Epithelial cell of esophagus (primary cell): ENCODE measurements at regions not wholly inside any gene's neighbourhood (a gene's known extent, or its start where the extent isn't known, plus 50 kb on each side); places are given as distances from the start of the nearest gene placed in this dataset.

Experiments
- DNase-seq: peaks from one replicate; pipeline ENCODE4 v3.0.0; 2010; ENCODE audit warnings: low read depth
- H3K4me3 ChIP-seq: 2 replicates; pipeline ENCODE4 v1.5.1; 2011; ENCODE audit warnings: mild to moderate bottlenecking, low read length, control low read depth
- TF ChIP-seq, protein P1 (sequence below): IDR thresholded peaks from 2 replicates; pipeline ENCODE4 v1.5.1; 2011; ENCODE audit warnings: low read depth, mild to moderate bottlenecking, low read length, control low read depth, inconsistent platforms; ENCODE audit not compliant: insufficient read depth; ENCODE audit errors: missing control alignments

DNA sequence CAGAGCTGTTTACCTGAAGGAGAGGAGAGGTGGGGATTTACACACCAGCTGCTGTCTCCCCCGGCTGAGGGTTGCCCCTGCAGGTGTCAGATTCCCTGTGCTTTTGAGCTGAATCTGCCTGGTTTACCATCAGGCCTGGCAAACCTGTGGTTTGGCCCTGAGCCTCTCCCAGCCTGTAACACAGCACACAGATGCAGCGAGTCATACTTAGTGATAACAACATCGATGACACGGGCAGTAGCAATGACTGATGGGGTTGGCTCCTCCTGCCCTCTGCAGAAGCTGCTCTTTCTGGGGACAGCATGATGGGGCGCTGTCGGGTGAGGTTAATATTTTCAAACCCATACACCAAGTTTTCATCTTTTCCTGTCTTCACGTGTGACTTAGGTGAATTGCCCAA is 380.0 kb upstream of the B3GAT1 start:
- DNase-seq: no peak
- no peak overlapping the region for H3K4me3 ChIP-seq
- TF ChIP-seq, protein P1, sequence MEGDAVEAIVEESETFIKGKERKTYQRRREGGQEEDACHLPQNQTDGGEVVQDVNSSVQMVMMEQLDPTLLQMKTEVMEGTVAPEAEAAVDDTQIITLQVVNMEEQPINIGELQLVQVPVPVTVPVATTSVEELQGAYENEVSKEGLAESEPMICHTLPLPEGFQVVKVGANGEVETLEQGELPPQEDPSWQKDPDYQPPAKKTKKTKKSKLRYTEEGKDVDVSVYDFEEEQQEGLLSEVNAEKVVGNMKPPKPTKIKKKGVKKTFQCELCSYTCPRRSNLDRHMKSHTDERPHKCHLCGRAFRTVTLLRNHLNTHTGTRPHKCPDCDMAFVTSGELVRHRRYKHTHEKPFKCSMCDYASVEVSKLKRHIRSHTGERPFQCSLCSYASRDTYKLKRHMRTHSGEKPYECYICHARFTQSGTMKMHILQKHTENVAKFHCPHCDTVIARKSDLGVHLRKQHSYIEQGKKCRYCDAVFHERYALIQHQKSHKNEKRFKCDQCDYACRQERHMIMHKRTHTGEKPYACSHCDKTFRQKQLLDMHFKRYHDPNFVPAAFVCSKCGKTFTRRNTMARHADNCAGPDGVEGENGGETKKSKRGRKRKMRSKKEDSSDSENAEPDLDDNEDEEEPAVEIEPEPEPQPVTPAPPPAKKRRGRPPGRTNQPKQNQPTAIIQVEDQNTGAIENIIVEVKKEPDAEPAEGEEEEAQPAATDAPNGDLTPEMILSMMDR: no peak

DNA sequence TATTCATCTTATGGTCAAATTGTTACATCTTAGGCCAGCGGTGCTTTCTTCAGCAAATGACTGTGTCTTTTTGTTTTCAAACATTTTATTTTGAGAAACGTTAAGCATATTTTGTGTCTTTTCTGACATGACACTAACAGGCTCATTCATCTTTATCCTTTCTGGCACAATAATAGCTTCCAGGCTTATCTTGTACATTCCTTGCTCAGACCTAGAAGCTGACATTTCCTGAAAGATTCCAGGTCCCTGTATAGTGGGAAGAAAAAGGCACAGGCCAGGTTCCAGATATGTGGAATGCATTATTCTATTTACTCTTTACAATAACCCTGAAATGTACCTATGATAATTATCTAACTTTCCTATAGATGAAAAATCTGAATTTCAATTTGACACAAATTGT is 379.1 kb upstream of the B3GAT1 start:
- no peak for DNase-seq
- TF ChIP-seq, protein P1: no peak
- no peak overlapping the region for H3K4me3 ChIP-seq

DNA sequence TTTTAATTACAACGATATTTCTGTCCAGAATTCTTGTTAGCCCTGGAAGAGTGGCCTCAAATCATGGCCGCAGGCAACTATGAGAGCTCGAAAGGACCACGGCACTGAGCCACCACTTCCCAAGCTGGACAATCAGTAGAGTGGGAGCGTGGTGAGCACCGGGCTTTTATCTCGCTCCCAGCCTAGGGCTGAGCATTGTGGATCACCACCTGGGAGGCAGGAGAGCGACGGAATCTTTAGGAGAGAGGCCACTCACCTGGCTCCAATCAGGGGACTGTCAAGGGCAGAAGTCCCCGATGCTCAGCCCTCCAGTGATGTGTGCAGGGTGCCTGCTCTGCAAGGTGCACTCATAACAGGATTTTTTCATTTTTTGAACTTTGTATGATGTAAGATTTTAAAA is 377.1 kb upstream of the B3GAT1 start:
- no peak for DNase-seq
- TF ChIP-seq, protein P1: no peak
- no peak overlapping the region for H3K4me3 ChIP-seq

DNA sequence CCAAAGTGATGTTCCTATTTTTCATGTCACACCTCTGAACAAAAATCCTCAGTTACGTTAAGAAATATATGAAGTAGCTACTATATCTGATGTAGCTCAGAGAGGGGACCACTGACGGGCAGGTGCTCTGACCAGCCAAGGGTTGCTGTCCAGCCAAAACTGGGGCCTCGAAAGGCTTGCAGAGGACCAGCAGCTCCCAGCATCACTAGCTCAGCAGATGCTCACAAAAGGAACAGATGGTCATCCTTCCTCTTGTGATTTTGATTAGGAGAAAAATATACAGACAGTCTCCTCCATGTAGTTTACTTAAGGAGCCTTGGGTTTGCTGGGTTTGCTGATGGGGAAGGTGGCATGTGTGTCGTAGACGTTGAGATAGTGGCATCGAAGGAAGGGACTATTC is 374.6 kb upstream of the B3GAT1 start:
- no peak for DNase-seq
- TF ChIP-seq, protein P1: no peak
- no peak overlapping the region for H3K4me3 ChIP-seq

DNA sequence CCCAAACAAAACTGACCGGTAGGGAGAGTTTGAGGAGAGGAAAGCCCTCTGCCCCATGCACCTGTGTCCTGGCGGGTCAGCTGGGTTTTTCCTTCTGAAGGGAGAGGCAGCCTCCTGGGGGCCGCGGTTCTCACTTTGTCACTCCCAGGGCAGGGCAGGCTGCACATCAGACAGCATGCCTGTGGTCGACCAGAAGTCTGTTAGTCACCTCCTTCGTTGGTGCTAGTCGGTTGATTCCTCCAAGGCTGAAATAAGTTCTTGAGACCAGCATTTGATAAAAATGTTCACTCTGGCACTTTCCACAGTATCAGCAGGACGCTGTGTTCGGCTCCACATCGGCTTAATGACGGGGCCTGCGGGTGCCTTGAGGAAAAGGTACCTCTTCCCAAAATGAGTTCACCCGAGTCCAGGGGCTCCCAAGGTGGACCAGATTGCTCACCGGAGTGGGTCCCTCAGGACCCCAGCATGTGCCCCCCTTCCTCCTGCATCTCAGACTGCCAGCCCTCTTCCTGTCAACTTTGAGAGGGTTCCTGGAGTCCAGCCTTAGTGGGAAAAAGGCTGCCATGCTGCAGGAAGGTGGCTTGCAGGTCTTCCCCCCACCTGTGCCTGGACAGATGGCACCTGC is 373.7 kb upstream of the B3GAT1 start:
- no peak overlapping the region for H3K4me3 ChIP-seq
- DNase-seq: no peak
- TF ChIP-seq, protein P1: no peak

DNA sequence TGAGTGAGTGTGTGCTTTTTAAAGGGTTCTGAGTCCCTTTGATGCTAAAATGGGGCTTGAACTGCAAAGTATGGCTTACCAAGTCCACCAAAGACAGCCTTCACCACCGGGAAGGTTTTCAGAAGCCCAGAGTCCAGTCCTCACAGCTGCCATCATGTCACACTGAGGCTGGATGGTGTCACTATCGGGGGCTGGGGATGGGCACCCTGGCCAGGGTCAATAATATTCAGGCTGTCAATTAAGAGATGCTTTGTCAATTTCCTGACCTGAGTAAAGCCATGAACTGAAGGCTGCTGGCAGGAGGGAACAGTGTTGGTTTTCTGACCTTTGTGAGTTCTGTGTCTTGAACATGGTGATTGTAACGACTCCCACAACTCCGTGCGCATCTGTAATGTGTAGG is 373.0 kb upstream of the B3GAT1 start:
- no peak overlapping the region for H3K4me3 ChIP-seq
- TF ChIP-seq, protein P1: no peak
- DNase-seq: no peak

DNA sequence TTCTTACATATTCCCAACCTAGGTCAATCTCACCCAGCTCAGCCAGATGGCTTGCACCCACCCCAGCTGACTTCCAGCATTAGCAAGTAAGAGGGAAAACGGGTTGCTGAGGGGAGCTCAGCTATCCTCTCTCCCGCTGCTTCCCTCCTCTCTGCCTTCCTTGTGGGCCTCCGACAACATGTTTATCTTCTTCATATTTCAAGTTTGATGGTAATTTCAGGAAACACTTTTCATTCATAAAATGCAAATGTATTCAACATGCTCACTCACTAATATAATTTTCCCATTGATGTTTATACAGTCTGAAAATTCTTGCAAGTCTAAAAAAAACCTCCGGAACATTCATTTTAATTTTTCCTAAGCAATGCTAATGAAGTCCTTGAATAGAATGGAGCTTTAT is 372.5 kb upstream of the B3GAT1 start:
- DNase-seq: no peak
- H3K4me3 ChIP-seq: no peak overlapping the region
- TF ChIP-seq, protein P1: no peak
